ENCODE measurements at regions not wholly inside any gene's neighbourhood (a gene's known extent, or its start where the extent isn't known, plus 50 kb on each side); places are given as distances from the start of the nearest gene placed in this dataset.
A peak's percentile ranks its signal among the peaks of the same experiment; 100 is the strongest.

GRCh38 chr11:112790286-112790685, 170.9 kb upstream of the NCAM1 start:
- TF ChIP-seq CTCF (IDR thresholded peaks at IDR 0.05): no peak
- DNase-seq (ENCODE audit: low spot score) (no peak), ATAC-seq (ENCODE audit: insufficient number of reproducible peaks, low FRiP score, low read depth) (no peak)
- Histone ChIP-seq H3K9me3 (no peaks in the 10 kb centered on the region), H3K27ac (no peak overlapping the region), H3K4me3 (no peak overlapping the region), H3K27me3 (replicated peaks; ENCODE audit: insufficient read depth) (no peaks in the 10 kb centered on the region), H3K4me1 (ENCODE audit: control insufficient read depth in 1 of 2, low read depth in 2 of 2) (peaks cover 13 to 40% of the 10 kb centered on the region in 2 donors), H3K36me3 (no peaks in the 10 kb centered on the region)

- Histone ChIP-seq H3K36me3 (no peaks in the 10 kb centered on the region), H3K9me3 (no peaks in the 10 kb centered on the region), H3K27ac (no peak overlapping the region), H3K4me3 (no peak overlapping the region), H3K27me3 (replicated peaks; ENCODE audit: insufficient read depth) (no peaks in the 10 kb centered on the region), H3K4me1 (ENCODE audit: control insufficient read depth in 1 of 2, low read depth in 2 of 2) (peaks cover 9 to 40% of the 10 kb centered on the region in 2 donors)
- TF ChIP-seq CTCF (IDR thresholded peaks at IDR 0.05): no peak
- no peak for ATAC-seq (ENCODE audit: insufficient number of reproducible peaks, low FRiP score, low read depth)
- no peak for DNase-seq (ENCODE audit: low spot score)
Observed at GRCh38 chr11:112792070-112792469, 169.2 kb upstream of the NCAM1 start.

- Histone ChIP-seq H3K27me3 (replicated peaks; ENCODE audit: insufficient read depth) (no peaks in the 10 kb centered on the region), H3K9me3 (no peaks in the 10 kb centered on the region), H3K4me1 (ENCODE audit: control insufficient read depth in 1 of 2, low read depth in 2 of 2) (peaks cover 9 to 47% of the 10 kb centered on the region in 2 donors), H3K36me3 (no peaks in the 10 kb centered on the region), H3K27ac (peak overlapping the region; percentile 83 to 85), H3K4me3 (no peak overlapping the region)
- no peak for ATAC-seq (ENCODE audit: insufficient number of reproducible peaks, low FRiP score, low read depth)
- no peak for DNase-seq (ENCODE audit: low spot score)
- no peak for TF ChIP-seq CTCF (IDR thresholded peaks at IDR 0.05)
Observed at GRCh38 chr11:112793416-112793815, 167.8 kb upstream of the NCAM1 start.

- TF ChIP-seq CTCF (IDR thresholded peaks at IDR 0.05): no peak
- Histone ChIP-seq H3K27ac (peak overlapping the region; percentile 83 to 85), H3K27me3 (replicated peaks; ENCODE audit: insufficient read depth) (no peaks in the 10 kb centered on the region), H3K9me3 (no peaks in the 10 kb centered on the region), H3K4me3 (no peak overlapping the region), H3K36me3 (no peaks in the 10 kb centered on the region), H3K4me1 (ENCODE audit: control insufficient read depth in 1 of 2, low read depth in 2 of 2) (peaks cover 9 to 47% of the 10 kb centered on the region in 2 donors)
- peak; percentile 44 for ATAC-seq (ENCODE audit: insufficient number of reproducible peaks, low FRiP score, low read depth)
- DNase-seq (ENCODE audit: low spot score): no peak
Observed at GRCh38 chr11:112794331-112794846, 166.8 kb upstream of the NCAM1 start.

GRCh38 chr11:112795142-112795815, 165.9 kb upstream of the NCAM1 start:
- no peak for DNase-seq (ENCODE audit: low spot score)

More at GRCh38 chr11:112795142-112795815, 165.9 kb upstream of the NCAM1 start:
- H3K27ac ChIP-seq: peak overlapping the region; percentile 83 to 85
- ATAC-seq (ENCODE audit: insufficient number of reproducible peaks, low FRiP score, low read depth): peak; percentile 16
- peaks cover 9 to 47% of the 10 kb centered on the region in 2 donors for H3K4me1 ChIP-seq (ENCODE audit: control insufficient read depth in 1 of 2, low read depth in 2 of 2)
- H3K9me3 ChIP-seq: no peaks in the 10 kb centered on the region
- TF ChIP-seq CTCF (IDR thresholded peaks at IDR 0.05): peak; percentile 64
- H3K36me3 ChIP-seq: no peaks in the 10 kb centered on the region
- no peaks in the 10 kb centered on the region for H3K27me3 ChIP-seq (replicated peaks; ENCODE audit: insufficient read depth)
- no peak overlapping the region for H3K4me3 ChIP-seq
